ENCODE measurements at regions not wholly inside any gene's neighbourhood (a gene's known extent, or its start where the extent isn't known, plus 50 kb on each side); places are given as distances from the start of the nearest gene placed in this dataset.

- Mint-ChIP-seq H3K9me3 (no peaks in the 10 kb centered on the region), H3K4me1 (ENCODE audit: low read depth) (peaks cover 25% of the 10 kb centered on the region), H3K27me3 (ENCODE audit: insufficient read depth) (peaks cover 1% of the 10 kb centered on the region), H3K27ac (no peak overlapping the region), H3K36me3 (ENCODE audit: low read depth) (no peaks in the 10 kb centered on the region), H3K4me3 (no peak overlapping the region)
- TF ChIP-seq CTCF (IDR thresholded peaks at IDR 0.05) = no peak
- DNase-seq = no peak
These were observed 191.7 kb downstream of the GIPC2 start for GRCh38 chr1:78237364-78237916.

GRCh38 chr1:78240191-78240590, 194.4 kb downstream of the GIPC2 start:
- TF ChIP-seq CTCF (IDR thresholded peaks at IDR 0.05) = no peak
- no peaks in the 10 kb centered on the region for H3K9me3 Mint-ChIP-seq
- no peaks in the 10 kb centered on the region; the same call in 1 of the 2 replicates for H3K27me3 Mint-ChIP-seq (ENCODE audit: insufficient read depth)
- peaks cover 25% of the 10 kb centered on the region for H3K4me1 Mint-ChIP-seq (ENCODE audit: low read depth)
- DNase-seq = no peak
- no peaks in the 10 kb centered on the region for H3K36me3 Mint-ChIP-seq (ENCODE audit: low read depth)
- H3K27ac Mint-ChIP-seq = no peak overlapping the region
- no peak overlapping the region for H3K4me3 Mint-ChIP-seq

- Mint-ChIP-seq H3K27me3 (ENCODE audit: insufficient read depth) (no peaks in the 10 kb centered on the region; the same call in 1 of the 2 replicates), H3K36me3 (ENCODE audit: low read depth) (no peaks in the 10 kb centered on the region), H3K9me3 (no peaks in the 10 kb centered on the region), H3K27ac (no peak overlapping the region), H3K4me1 (ENCODE audit: low read depth) (peaks cover 25% of the 10 kb centered on the region), H3K4me3 (no peak overlapping the region)
- no peak for TF ChIP-seq CTCF (IDR thresholded peaks at IDR 0.05)
- DNase-seq = no peak
These were observed 195.0 kb downstream of the GIPC2 start for GRCh38 chr1:78240755-78241154.

- H3K27ac Mint-ChIP-seq = no peak overlapping the region
- H3K9me3 Mint-ChIP-seq = no peaks in the 10 kb centered on the region; the same call in 1 of the 2 replicates
- peaks cover 2% of the 10 kb centered on the region; the same call in 1 of the 2 replicates for H3K4me1 Mint-ChIP-seq (ENCODE audit: low read depth)
- no peak overlapping the region for H3K4me3 Mint-ChIP-seq
- peaks cover 7% of the 10 kb centered on the region for H3K27me3 Mint-ChIP-seq (ENCODE audit: insufficient read depth)
- peaks cover 12% of the 10 kb centered on the region for H3K36me3 Mint-ChIP-seq (ENCODE audit: low read depth)
- no peak for DNase-seq
- no peak for TF ChIP-seq CTCF (IDR thresholded peaks at IDR 0.05)
These were observed 201.3 kb downstream of the GIPC2 start for GRCh38 chr1:78247079-78247478.

GRCh38 chr1:78250201-78250600, 204.4 kb downstream of the GIPC2 start:
- H3K27me3 Mint-ChIP-seq (ENCODE audit: insufficient read depth) = peaks cover 7% of the 10 kb centered on the region

More at GRCh38 chr1:78250201-78250600, 204.4 kb downstream of the GIPC2 start:
- peaks cover 12% of the 10 kb centered on the region for H3K36me3 Mint-ChIP-seq (ENCODE audit: low read depth)
- H3K4me1 Mint-ChIP-seq (ENCODE audit: low read depth) = peaks cover 30% of the 10 kb centered on the region
- no peak for TF ChIP-seq CTCF (IDR thresholded peaks at IDR 0.05)
- H3K27ac Mint-ChIP-seq = no peak overlapping the region
- DNase-seq = no peak
- H3K9me3 Mint-ChIP-seq = no peaks in the 10 kb centered on the region; the same call in 1 of the 2 replicates
- H3K4me3 Mint-ChIP-seq = no peak overlapping the region
